ENCODE measurements at regions not wholly inside any gene's neighbourhood (a gene's known extent, or its start where the extent isn't known, plus 50 kb on each side); places are given as distances from the start of the nearest gene placed in this dataset.

GRCh38 chr13:27341616-27342015, 71.0 kb downstream of the RASL11A start:
- TF ChIP-seq POLR2A (IDR thresholded peaks at IDR 0.05; ENCODE audit: low read depth, low read length) = no peak
- no peak for TF ChIP-seq TAF1 (IDR thresholded peaks at IDR 0.05; ENCODE audit: low read depth, low read length)
